ENCODE measurements at regions not wholly inside any gene's neighbourhood (a gene's known extent, or its start where the extent isn't known, plus 50 kb on each side); places are given as distances from the start of the nearest gene placed in this dataset.

GRCh38 chr7:19488056-19488455, 220.8 kb downstream of the POLR1F start:
- H3K27me3 ChIP-seq (ENCODE audit: insufficient read depth): no peaks in the 10 kb centered on the region
- no peaks in the 10 kb centered on the region for H3K4me1 ChIP-seq (ENCODE audit: control insufficient read depth in 1 of 2, insufficient read depth in 2 of 2, low read depth in 1 of 2, low read length in 1 of 2)
- H3K4me2 ChIP-seq: no peak overlapping the region
- no peak overlapping the region for H3K9ac ChIP-seq
- no peaks in the 10 kb centered on the region for H3K36me3 ChIP-seq (replicated peaks in 1 of 2; ENCODE audit: control insufficient read depth in 1 of 2, insufficient read depth in 2 of 2, low read length in 1 of 2)
- no peak overlapping the region for H2AFZ ChIP-seq (ENCODE audit: low read depth)
- H3K9me3 ChIP-seq: no peaks in the 10 kb centered on the region
- H3K9me2 ChIP-seq: no peaks in the 10 kb centered on the region
- no peaks in the 10 kb centered on the region for H3K79me2 ChIP-seq (ENCODE audit: insufficient read depth)
- no peak for DNase-seq
- WGBS (ENCODE audit: low lambda C conversion rate): 0% methylated on average over 2 of the region's 2 CpGs
- H4K20me1 ChIP-seq (ENCODE audit: insufficient read depth): no peaks in the 10 kb centered on the region
- H3F3A ChIP-seq (replicated peaks; ENCODE audit: insufficient read depth): no peaks in the 10 kb centered on the region
- no peak for TF ChIP-seq RFX5 (IDR thresholded peaks at IDR 0.05; ENCODE audit: low read length)
- TF ChIP-seq EP300 (IDR thresholded peaks at IDR 0.05; ENCODE audit: borderline replicate concordance in 1 of 2, low read depth in 1 of 2, low read length in 1 of 2): no peak
- no peak for TF ChIP-seq MEF2A (IDR thresholded peaks at IDR 0.05; ENCODE audit: borderline replicate concordance, low read depth)
- no peak for TF ChIP-seq POLR2AphosphoS5 (IDR thresholded peaks at IDR 0.05; ENCODE audit: low read depth, low read length)
- TF ChIP-seq ZBTB33 (IDR thresholded peaks at IDR 0.05; ENCODE audit: borderline replicate concordance, low read depth): no peak
- ChIA-PET CTCF (interaction anchor here (1.2 to 4.5 kb wide), 5 partner anchors 9 to 1136 kb away, joined by 3 to 16 read pairs (median 5); no protein-coding TSS in a partner anchor), POLR2A (no interaction called here)
- no peak overlapping the region for H3K27ac ChIP-seq (ENCODE audit: low read depth in 2 of 2, low read length in 1 of 2)
- no peak overlapping the region for H3K4me3 ChIP-seq (ENCODE audit: low read depth in 2 of 2, low read length in 1 of 2)

DNA sequence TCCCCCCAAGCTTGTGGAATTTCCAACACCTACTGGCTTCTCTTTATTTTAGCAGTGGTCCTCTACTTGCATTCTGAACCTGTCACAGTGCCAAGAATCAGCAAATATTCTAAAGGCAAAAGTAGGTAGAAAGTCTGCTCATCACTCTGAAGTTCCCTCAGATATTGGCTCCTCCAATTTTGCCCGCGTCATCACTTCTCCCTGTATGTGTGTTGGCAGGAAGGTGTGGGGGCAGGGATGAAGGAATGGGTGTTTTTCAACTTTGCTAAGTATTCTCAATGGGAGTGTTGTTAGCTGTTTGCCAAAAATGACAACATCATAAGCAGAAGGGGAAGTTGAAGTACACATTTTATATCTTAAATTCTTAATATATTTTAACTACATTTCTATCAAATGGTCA, 226.2 kb downstream of the POLR1F start:
- 8% methylated on average over 2 of the region's 2 CpGs for WGBS (ENCODE audit: low lambda C conversion rate)
- Histone ChIP-seq H3K4me3 (ENCODE audit: low read depth in 2 of 2, low read length in 1 of 2) (no peak overlapping the region), H3K27me3 (ENCODE audit: insufficient read depth) (peaks cover 14% of the 10 kb centered on the region; the same call in 1 of the 2 replicates), H3K9me3 (no peaks in the 10 kb centered on the region), H3F3A (replicated peaks; ENCODE audit: insufficient read depth) (no peaks in the 10 kb centered on the region), H3K4me1 (ENCODE audit: control insufficient read depth in 1 of 2, insufficient read depth in 2 of 2, low read depth in 1 of 2, low read length in 1 of 2) (no peaks in the 10 kb centered on the region), H3K27ac (ENCODE audit: low read depth in 2 of 2, low read length in 1 of 2) (no peak overlapping the region), H3K4me2 (no peak overlapping the region), H3K79me2 (ENCODE audit: insufficient read depth) (no peaks in the 10 kb centered on the region), H4K20me1 (ENCODE audit: insufficient read depth) (no peaks in the 10 kb centered on the region), H3K9me2 (no peaks in the 10 kb centered on the region), H3K36me3 (replicated peaks in 1 of 2; ENCODE audit: control insufficient read depth in 1 of 2, insufficient read depth in 2 of 2, low read length in 1 of 2) (no peaks in the 10 kb centered on the region), H2AFZ (ENCODE audit: low read depth) (no peak overlapping the region), H3K9ac (no peak overlapping the region)
- no peak for TF ChIP-seq RCOR1 (IDR thresholded peaks at IDR 0.05; ENCODE audit: low read length)
- no peak for TF ChIP-seq TAF1 (IDR thresholded peaks at IDR 0.05; ENCODE audit: borderline replicate concordance, low read depth, low read length)
- TF ChIP-seq MEF2A (IDR thresholded peaks at IDR 0.05; ENCODE audit: borderline replicate concordance, low read depth): no peak
- no peak for TF ChIP-seq EZH2phosphoT487 (IDR thresholded peaks at IDR 0.05; ENCODE audit: borderline replicate concordance, low read depth)
- no peak for TF ChIP-seq JUND (IDR thresholded peaks at IDR 0.05)
- TF ChIP-seq GABPA (IDR thresholded peaks at IDR 0.05; ENCODE audit: low read depth): no peak
- TF ChIP-seq ZBTB33 (IDR thresholded peaks at IDR 0.05; ENCODE audit: borderline replicate concordance, low read depth): no peak
- no peak for TF ChIP-seq EP300 (IDR thresholded peaks at IDR 0.05; ENCODE audit: borderline replicate concordance in 1 of 2, low read depth in 1 of 2, low read length in 1 of 2)
- TF ChIP-seq, protein P1, sequence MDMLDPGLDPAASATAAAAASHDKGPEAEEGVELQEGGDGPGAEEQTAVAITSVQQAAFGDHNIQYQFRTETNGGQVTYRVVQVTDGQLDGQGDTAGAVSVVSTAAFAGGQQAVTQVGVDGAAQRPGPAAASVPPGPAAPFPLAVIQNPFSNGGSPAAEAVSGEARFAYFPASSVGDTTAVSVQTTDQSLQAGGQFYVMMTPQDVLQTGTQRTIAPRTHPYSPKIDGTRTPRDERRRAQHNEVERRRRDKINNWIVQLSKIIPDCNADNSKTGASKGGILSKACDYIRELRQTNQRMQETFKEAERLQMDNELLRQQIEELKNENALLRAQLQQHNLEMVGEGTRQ (IDR thresholded peaks at IDR 0.05; ENCODE audit: borderline replicate concordance, low read depth, low read length): no peak
- TF ChIP-seq CHD2 (IDR thresholded peaks at IDR 0.05; ENCODE audit: low read length, partially characterized antibody): no peak
- no peak for TF ChIP-seq POLR2AphosphoS5 (IDR thresholded peaks at IDR 0.05; ENCODE audit: low read depth, low read length)
- TF ChIP-seq CTCF (IDR thresholded peaks at IDR 0.05): no peak
- TF ChIP-seq FOXJ3 (CRISPR knock-in tag; IDR thresholded peaks at IDR 0.05): no peak
- POLR2A ChIA-PET: no interaction called here
- no peak for DNase-seq
- CTCF ChIA-PET: interaction anchor here (2.5 kb wide), 1 partner anchor 9 kb away, joined by 13 read pairs; no protein-coding TSS in a partner anchor
